Skin epidermis (tissue), 12 donors: ENCODE measurements at regions not wholly inside any gene's neighbourhood (a gene's known extent, or its start where the extent isn't known, plus 50 kb on each side); places are given as distances from the start of the nearest gene placed in this dataset.
A peak's percentile ranks its signal among the peaks of the same experiment; 100 is the strongest.

Source experiments
- H3K27ac ChIP-seq, 21 experiments: fragments of 200-600 bp; sonication (generic) in 11 of 21; one replicate each; pipeline ENCODE4 v1.5.0; 2020; ENCODE audit warnings: mild to moderate bottlenecking in 3 of 21, inconsistent platforms in 2 of 21, moderate library complexity in 2 of 21
- H3K4me3 ChIP-seq, 7 experiments: fragments of 200-600 bp; sonication (generic) in 2 of 7; one replicate each; pipeline ENCODE4 v1.5.0; 2020; ENCODE audit warnings: inconsistent platforms in 2 of 7, mild to moderate bottlenecking in 2 of 7, moderate library complexity in 1 of 7

DNA sequence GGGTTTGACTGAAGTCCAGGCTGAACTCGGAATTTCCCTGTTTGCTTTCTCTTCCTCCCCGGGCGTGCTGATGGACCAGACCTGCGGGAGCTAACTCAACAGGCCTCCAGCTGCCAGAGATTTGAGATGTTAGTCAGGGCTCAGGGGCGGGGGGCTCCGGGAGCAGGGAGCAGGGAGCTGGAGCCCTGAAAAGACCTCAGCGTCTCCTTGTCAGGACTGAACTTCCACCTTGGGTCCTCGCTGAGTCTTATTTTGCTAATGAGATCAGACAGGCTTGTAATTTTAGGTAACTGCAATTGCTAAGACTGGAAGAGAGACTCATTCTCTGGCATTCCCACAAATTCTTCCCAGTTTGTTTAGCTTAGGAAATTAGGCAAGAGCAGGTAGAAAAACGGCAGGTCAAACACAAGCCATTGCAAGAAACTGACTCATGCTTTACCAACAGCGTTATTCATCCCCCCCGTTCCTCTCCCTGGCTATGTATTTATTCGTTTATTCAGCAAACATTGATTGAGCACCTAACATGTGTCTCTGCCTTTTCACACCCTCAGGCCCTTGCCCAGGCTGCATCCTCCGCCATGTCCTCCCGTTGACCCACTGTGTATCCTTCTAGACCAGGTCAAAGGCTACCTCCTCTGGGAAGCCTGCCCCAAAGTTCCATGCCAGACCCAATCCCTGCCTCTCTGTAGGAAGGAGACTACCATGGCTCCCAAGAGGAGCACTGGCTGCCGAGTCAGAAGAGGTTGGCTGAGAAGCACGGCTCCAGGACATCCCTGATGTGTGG is 80.4 kb upstream of the DIO3 start:
- peak overlapping the region in 2 of 21 experiments; percentile 10 to 48 for H3K27ac ChIP-seq

DNA sequence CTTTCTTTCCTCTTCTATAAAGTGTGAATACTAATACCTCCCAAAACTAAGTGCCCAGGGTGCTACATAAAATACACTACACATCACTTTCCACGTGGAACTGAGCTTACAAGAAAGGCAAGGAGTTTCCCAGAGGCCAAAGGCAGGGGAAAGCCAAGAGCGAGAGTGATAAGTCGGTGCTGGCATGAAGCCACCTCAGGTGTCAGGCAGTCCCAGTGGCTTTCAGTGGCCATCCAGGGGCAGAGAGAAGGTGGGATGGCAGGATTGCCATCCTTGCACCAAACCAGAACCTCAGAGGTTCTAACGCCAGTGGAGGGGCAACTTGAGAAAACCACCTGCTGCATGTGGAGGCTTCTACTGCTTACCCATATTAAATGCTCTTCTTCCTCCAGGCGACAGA is 79.7 kb upstream of the DIO3 start:
- Histone ChIP-seq H3K4me3 (no peak overlapping the region), H3K27ac (no peak overlapping the region)

More for the DNA sequence above, 80.4 kb upstream of the DIO3 start:
- no peak overlapping the region for H3K4me3 ChIP-seq

DNA sequence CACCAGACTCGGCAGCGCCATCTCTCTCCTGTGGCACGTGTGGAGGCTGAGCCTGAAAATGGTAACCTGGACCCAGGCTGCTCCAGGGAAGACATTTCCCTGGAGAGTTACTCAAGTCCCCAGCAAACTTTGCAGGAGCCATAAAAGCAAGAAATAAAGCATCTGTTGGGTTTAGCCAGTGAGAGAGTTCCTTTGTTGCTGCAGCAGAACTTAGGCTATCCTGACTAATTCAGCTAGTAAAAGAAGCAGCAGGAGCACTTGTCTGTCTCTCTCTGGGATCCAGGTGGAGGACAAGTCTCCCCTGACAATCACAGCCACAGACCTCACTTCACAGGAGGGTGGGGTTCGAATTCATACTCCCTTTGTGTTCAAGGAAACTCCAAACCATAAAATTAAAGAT is 79.2 kb upstream of the DIO3 start:
- Histone ChIP-seq H3K4me3 (no peak overlapping the region), H3K27ac (no peak overlapping the region)

DNA sequence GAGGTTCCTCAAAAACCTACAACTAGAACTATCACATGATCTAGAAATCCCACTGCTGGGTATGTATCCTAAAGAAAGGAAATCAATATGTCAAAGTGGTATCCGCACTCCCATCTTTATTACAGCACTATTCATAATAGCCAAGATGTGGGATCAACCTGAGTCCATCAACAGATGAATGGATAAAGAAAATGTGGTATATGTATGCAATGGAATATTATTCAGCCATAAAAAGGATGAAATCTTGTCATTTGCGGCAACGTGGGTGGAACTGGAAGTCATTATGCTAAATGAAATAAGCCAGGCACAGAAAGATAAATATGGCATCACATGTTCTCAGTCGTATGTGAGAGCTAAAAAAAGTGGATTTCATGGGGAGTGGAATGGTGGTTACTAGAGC is 77.5 kb upstream of the DIO3 start:
- H3K27ac ChIP-seq: no peak overlapping the region

DNA sequence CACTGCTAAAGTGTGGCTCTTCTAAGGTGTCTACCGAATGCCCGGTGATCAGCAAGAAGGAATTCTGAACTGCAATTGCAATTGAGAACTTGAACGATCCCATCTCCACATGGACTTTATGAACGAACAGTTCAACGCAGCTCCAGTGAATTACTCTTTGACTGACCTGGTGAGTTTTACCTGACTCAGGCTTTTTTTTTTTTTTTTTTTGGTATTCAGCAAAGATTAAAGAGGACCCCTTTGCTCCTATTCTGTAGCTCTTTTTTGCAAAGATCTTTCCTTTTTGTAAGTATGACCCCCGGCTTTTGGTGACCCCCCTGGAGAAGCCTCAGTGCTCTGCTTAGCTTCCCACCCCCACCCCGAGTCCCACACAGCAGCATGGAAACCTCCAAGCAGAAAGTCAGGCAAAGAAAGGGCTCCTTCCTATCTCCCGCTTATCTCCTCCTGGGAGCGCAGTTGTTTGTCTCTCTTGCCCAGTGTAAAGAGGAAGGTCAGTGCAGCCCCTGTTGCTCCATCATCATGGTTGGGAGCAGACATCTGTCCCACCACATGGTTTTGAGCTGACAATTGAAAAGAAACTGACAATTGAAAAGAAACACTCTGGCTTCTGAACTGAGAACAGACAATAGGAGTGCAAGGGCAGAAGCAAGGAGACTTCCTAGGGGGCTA is 72.1 kb upstream of the DIO3 start:
- H3K27ac ChIP-seq: no peak overlapping the region
- no peak overlapping the region for H3K4me3 ChIP-seq

More for the DNA sequence above, 77.5 kb upstream of the DIO3 start:
- H3K4me3 ChIP-seq: no peak overlapping the region

DNA sequence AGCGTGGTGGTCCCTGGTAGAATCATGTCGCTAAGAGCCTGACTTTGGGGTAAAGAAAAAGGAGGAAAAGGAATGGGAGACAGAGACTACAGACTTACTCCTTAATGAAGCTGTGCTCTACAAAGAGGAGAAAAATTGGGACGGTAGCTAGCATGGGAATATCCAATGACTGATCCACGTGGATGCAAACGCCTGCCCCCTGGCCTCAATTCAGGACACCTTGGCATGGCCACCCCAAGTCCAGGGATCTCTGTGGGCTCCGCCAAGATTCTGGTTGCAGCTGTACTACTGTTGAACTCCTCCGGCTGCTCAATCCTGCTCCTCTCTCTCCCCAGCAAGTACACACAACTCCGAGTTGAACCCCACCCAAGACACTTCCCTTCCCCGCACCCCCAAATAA is 70.5 kb upstream of the DIO3 start:
- H3K27ac ChIP-seq: no peak overlapping the region
- no peak overlapping the region for H3K4me3 ChIP-seq

DNA sequence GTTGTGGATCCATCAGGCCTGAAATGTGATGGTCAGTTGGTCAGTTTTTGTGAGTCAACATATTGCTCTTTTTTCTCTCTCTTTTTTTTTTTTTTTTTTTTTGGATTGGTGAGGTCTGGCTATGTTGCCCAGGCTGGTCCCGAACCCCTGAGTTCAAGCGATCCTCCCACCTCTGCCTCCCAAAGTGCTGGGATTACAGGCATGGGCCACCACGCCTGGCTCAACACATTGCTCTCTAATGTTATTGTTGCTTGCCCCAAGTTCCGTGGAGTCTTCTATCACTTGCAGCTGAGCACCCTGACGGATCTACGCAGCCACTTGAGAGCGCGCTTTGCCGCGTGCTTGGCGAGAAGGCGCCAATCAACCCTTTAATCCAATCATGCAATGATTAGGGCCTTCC is 69.5 kb upstream of the DIO3 start:
- H3K27ac ChIP-seq: no peak overlapping the region
- H3K4me3 ChIP-seq: no peak overlapping the region

DNA sequence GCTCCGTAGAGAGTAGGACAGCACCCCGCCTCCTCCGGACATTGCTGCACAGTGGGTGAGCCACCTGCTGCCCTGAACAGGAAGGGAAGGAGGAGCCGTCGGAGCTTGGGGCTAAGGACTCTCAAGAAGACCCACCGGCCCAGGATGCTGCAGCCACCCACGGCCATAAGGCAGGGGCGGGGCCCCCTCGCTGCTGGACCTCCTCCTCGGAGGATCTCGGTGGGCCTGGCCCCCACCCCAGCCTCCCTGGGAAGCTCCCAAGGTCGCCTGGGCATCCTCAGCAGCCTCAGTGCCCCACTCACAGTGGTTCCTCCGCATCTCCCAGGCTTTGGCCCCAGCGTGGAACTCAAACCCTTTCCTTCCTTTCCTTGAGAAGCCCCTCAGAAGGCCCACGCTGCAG is 68.6 kb upstream of the DIO3 start:
- no peak overlapping the region for H3K27ac ChIP-seq
- no peak overlapping the region for H3K4me3 ChIP-seq

DNA sequence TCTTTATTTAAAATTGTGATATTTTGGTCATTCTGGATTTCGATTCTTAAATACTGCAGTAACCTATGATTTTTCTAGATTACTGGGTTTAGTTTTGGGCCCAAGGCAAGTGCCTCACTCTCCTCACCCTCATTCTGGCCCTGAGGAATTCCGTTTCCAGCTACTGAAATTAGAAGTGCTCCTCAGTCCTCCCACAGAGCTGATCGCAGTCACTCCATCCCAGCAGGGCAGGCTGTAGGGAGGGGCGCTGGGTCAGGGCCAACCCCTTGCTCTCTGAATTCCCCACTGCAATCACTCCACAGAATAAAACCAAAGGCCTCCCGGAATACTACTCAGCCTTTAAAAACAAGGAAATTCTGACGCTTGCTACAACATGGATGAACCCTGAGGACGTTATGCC is 66.5 kb upstream of the DIO3 start:
- no peak overlapping the region for H3K27ac ChIP-seq
- H3K4me3 ChIP-seq: no peak overlapping the region

DNA sequence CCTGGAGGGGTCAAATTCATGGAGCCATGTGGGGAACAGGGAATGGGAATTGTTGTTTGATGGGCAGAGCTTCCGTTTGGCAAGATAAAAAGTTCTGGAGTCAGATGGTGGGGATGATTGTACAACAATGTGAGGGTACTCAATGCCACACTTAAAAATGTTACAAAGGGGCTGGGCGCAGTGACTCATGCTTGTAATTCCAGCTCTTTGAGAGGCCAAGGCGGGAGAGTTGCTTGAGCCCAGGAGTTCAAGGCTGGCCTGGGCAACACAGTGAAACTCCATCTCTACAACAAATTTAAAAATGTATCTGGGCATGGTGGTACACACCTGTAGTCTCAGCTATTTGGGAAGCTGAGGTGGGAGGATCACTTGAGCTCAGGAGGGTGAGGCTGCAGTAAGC is 66.0 kb upstream of the DIO3 start:
- H3K4me3 ChIP-seq: no peak overlapping the region
- H3K27ac ChIP-seq: no peak overlapping the region

DNA sequence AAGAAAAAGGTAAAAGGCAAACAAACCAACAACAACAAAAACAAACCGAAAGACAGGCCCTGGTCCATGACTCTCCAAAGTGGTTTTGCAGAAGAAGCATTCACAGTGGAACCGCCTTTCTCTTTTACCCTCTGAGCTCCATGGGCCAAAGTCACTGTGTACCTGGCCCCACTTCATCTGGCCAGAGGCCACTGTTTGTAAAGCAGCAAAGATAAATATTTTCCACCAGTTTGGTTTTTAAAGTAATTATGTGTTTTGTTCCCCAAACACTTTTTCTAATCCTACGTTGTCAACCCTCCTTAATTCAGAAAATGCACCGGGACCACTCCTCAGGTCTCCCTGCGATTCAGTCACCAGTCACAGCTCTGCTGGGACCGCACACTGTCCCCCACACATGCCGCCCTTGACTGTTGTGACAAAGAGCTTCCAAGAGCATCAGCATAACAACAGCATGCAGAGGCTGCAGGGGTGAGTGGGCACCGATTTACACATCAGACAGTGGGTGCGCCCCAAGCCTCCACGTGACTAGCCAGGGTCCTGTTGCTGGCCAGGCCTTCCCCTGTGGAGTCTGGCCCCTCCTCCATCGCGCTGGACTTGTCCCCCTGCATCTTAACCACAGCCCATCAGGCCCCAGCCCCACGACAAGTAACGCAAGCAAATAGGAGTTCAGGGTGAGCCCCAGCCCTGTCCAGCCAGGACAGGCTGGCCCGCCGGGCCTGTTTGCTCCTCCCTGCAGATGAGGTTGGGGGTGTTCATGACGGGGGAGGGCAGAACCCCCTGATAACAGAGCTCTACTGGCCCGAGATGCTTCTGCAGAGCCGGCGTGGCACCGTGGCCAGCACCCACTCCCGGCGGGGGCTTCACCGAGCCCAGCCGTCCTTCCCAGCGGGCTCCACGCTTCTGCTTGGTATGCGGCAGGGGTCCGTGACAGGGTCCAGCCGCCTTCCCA is 65.2 kb upstream of the DIO3 start:
- Histone ChIP-seq H3K27ac (no peak overlapping the region), H3K4me3 (no peak overlapping the region)

DNA sequence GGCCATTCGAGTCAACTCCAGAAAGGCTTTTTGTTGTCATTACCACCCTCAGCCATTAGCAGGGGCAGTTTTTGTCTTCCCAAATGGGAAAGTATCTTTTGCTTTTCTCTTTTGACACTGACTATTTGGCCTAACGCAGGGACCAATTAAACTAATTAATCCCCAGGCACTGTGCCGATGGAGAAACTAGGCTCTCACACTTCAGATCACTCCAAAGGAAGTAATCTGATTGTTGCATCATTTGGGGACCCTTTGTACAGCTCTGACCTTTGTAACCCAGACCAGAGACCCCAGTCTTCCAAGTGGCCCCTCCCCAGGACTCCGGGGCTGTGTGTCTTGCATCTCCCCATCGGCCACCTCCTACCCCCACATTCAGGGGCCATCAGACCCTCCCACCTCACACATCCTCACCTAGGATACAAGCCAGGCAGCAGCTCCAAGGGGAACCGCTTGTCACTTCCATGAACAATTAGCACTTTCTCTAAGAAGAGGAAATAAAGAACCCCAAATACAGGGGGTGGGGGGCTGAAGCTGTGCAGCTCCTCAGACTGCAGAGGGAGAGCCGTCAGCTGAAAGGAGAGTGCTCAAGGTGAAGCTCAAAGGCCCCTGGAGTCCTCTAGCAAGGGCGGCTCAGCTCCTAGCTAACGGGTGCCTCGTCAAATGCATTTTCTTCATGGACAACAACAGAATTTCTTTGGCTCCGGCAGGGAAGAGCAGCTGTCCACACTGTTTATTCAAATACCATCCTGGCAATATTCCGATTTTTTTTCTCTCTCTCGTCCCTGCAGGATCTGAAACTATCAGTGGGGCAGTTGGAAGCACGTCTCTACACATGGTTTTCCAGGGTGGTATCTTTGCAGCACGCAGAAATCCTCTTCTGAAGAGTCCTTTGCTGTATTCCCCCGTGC is 64.3 kb upstream of the DIO3 start:
- Histone ChIP-seq H3K4me3 (no peak overlapping the region), H3K27ac (no peak overlapping the region)

DNA sequence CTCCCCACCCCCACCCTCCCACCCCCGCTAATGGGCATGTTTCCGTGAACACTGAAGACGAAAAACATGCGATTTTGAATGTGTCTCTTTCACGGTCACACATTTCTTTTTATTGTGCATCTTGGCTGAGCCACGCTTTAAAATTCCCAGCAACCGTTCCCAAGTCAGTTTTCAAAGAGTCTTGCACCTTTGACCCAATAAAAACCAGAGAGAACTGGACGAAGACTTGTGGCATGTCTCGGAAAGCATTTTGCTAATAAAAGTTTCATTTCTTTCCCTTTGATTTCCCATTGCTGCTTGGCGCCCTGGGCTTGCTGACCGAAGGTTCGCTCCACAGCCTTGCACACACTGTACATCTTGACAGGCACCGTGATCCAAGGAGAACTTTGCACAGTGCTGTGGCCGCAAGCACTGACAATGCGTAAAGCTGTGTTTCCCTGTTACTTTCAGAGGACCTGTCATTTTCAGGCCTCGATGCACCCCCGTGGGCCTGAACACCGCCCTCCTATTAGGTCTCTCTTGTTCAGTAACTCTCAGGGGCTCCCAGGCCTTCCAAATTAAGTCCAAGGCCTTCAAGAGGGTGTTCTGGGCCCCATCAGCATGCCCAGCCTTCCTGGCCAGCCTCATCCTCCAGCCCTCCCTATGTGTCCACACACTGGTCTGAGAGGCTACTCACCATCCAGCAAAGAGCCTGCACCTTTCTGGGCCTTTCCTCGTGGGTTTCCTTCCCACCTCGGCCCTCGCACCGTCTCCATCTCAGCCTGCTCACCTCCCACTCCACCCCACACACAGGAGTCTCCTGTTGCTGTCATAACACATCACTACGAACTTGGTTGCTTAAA is 63.4 kb upstream of the DIO3 start:
- Histone ChIP-seq H3K27ac (no peak overlapping the region), H3K4me3 (no peak overlapping the region)

DNA sequence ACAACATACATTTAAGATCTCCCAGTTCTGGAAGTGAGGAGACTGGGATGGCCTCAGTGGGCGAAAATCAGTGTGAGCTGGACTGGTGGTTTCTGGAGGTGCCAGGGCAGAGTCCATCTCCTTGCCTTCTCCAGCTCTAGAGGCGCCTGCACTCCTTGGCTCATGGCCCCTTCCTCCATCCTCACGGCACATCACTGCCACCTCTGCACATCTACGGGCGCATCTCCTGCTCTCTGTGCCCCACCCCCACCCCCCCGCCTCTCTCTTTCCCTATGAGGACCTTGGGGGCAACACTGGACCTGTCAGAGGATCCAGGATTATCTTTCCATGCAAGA is 62.8 kb upstream of the DIO3 start:
- H3K27ac ChIP-seq: no peak overlapping the region

DNA sequence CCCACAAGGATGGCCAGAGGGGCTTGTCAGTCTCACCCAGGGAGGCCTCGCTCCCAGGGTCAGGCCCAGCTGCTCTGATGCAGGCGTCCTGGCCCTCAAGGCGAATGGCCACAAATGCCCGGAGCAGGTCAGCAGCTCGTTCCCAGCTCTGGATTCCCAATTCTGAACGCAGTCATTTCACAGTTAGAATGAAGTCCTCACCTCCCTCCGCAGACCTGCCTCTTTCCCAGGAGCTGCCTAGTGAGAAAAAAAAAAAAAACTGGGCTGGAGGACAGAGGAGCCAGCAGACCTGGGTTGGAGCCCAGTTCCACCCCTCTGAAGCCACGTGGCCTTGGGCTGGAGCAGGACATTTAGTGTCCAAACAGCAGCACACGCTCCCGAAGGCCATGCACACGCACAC is 62.2 kb upstream of the DIO3 start:
- Histone ChIP-seq H3K27ac (no peak overlapping the region), H3K4me3 (no peak overlapping the region)

More for the DNA sequence above, 62.8 kb upstream of the DIO3 start:
- no peak overlapping the region for H3K4me3 ChIP-seq

DNA sequence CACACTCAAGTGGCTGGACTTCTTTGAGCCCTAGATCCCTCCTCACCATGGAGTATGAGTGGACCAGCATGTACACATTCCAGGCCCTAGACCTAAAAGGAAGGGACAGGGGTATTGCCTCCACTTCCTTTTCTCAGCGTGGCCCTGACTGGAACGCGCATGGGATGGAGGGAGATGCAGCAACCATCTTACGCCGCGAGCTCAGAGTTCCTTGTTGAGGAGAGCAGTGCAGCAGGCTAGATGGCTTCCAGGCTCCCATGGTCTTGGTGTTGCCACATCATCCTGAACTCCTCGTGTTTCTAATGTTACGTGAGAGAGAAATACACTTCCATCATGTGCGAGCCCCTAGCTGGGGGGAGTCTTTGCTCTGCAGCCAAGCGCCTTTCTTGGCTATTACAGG is 61.8 kb upstream of the DIO3 start:
- no peak overlapping the region for H3K4me3 ChIP-seq
- no peak overlapping the region for H3K27ac ChIP-seq

DNA sequence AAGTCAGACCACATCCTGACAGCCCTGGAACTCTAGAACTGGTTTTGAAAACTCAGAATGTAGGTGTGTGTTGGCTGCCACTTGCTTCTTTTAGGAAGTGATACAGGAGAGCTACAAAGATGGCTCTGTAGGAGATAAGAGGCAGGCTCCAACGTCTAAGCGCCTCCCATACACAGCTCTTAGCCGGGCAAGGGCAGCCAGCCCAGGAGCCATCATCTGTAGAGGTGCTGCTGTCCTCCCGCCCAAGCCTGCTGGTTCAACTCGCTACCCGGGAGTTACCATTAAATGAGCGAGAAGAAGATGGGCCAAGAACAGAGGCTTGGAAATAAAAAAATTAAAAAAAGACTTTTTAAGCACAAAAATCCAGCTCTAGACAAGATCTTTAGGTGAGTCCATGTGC is 61.2 kb upstream of the DIO3 start:
- H3K4me3 ChIP-seq: no peak overlapping the region
- no peak overlapping the region for H3K27ac ChIP-seq

DNA sequence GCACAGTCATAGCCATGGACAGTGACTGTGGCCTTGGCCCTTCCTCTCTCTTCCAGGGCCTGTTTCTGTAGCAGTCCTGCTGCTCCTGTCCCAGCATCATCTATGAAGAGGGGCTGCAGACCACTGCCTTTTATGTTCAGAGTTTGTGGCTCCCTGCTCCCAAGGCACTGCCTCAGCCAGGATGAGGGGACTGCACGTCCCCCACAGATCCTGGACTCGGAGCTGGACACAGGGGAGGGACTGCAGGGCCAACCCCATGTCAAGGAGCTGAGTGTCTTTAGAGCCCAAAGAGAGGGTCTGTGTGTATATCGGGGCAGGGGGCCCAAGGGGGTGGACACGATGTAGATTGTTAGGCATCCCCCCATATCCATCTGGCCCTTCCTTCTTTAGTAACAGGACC is 60.6 kb upstream of the DIO3 start:
- Histone ChIP-seq H3K27ac (no peak overlapping the region), H3K4me3 (no peak overlapping the region)

DNA sequence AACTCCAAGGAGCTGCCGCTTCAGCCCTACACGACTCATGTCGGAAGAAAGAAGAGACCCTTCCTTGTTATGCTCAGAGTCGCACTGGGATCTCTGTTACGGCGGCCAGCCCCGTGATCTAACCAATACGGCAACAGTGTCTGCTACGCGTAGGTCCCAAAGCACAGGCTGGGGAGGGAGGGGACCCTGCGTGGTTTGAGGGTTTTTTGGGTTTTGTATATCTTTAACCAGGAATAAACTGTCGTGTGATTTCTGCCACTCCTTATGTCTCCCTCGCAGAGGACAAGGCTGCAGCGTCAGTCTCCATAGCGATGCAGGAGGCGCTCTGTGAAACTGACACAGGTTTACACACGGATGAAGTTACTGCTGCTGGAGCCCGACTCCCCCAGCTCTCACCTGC is 60.0 kb upstream of the DIO3 start:
- H3K4me3 ChIP-seq: no peak overlapping the region
- no peak overlapping the region for H3K27ac ChIP-seq
